GM21390 (cell line): ENCODE measurements at regions not wholly inside any gene's neighbourhood (a gene's known extent, or its start where the extent isn't known, plus 50 kb on each side); places are given as distances from the start of the nearest gene placed in this dataset.
"Not testable (repeated sequence)": the region's sequence is repeated elsewhere in the genome, so short reads cannot be mapped to it uniquely, and the experiment has no call there.

Experiments used
- ATAC-seq: cut with Tn5 transposase; IDR thresholded peaks from one replicate; pipeline ENCODE4 v1.9.1; 2021; ENCODE audit not compliant: unreplicated experiment

DNA sequence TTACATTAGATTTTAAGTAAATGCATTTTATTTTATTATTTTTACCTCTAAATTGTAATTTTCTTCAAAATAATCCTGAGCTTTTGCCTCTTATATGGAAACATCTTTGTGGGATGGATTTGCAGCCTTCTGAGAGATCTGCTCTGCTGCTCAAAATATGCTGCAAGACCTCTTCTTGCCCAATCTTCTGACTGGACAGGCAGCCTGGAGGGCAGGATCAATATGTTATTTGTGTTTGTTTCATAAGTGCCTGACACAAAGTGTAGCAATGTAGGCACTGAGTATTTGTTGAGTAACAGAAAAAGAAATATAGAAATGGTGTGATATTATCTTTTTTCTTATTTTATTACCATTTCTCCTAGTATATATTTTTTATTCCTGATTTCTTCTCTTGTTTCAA lies 1106.9 kb downstream of the TMTC2 start:
- ATAC-seq = no peak

DNA sequence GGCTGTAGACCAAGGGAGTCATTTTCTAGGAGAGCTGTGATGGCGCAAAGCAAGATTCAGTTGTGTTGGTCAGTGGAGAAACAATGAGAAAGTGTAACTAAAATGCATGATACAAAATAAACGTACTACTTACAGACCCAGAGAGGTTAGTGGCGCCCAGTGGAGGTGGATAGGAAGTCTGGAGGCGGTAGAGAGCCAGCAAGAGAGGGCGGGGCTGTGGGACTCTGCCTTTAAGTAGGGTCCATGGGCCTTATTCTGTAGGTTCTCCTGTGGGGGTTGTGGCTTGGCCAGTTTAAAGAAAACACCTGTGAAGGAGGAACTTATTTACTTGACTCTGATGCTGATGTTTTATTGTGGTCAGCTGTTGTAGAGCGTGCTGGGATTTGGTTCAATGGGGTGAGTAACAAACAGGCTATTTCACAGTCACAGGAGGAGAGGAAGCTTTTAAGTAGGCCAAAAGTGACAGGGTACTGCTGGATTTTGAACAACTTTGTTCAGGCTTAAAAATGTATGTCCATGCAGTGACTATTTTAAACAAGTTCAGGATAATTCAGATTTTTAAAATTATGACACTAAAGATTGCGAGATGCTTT lies 1097.7 kb downstream of the TMTC2 start:
- no peak for ATAC-seq

DNA sequence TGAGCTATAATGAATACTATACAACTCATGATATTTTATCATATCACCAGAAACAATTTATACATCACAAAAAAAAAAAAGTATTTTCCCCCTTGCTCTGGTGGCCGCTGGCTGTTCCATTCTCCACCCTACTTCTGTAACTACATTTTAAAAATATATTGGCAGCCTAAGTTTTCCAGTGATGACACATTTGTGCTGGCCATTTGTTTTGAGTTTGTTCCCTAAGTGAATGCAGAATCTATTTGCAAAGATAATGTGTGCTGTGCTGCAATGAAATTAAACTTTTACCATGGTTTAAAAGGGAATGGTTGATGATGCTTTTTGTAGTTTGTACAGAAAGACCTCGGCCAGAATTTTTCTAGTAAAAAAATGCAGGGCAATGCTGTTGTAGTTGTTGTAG lies 1092.8 kb downstream of the TMTC2 start:
- ATAC-seq = no peak

DNA sequence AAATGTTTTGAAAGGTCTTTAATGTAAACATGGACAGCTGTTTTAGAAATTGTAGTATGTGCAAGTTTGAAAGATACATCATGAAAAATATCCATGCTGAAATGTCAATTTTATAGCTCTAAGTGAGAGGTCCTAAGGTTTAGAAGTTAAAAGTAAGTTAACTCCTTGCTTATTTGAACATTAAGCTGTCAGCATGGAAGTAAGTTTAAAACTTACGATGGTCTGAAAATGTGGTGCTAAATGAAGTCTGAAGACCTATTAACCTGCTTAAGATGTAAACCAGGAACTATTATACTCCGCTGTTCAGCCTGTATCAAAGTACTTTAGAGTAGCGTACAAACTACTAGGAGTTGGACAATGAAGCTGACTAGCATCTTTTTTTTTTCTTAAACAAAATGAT lies 1082.4 kb downstream of the TMTC2 start:
- no peak for ATAC-seq

DNA sequence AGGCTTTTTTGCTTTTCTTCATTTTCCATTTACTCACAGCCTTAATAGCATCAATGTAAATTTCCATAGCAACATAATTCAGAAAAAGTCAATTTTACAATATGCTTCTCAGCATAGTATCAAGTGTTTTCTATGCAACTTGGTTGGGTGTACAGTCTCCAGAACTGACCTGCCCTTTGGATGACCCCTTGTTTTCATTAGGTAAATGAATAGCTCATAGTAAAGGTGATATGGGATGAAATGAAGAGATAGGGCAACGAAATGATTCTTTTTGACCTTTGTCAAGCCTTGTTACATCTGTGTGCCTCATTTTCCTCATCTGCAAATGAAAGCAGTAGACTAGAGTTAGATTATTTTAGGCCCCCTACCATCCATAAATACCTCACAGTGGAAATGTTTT lies 1081.0 kb downstream of the TMTC2 start:
- no peak for ATAC-seq

DNA sequence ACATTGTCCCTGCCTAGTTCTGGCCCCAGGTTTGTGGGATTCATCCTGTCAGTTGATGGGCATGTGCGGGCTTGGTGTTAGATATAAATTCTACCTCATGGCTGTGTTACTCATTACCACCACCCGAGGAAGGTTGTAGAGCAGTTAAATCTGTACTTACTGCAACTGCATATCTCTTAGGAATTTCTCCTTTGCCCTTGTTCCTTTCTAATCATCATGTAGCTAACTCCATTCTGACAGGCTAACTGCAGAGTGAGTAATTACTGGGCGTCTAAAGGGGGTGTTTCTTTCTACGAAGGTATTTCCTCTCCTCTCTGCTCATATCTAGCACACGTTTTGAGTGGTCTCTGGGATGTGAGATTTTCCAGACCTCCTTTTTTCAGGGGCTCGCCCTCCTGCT lies 1076.7 kb downstream of the TMTC2 start:
- no peak for ATAC-seq

DNA sequence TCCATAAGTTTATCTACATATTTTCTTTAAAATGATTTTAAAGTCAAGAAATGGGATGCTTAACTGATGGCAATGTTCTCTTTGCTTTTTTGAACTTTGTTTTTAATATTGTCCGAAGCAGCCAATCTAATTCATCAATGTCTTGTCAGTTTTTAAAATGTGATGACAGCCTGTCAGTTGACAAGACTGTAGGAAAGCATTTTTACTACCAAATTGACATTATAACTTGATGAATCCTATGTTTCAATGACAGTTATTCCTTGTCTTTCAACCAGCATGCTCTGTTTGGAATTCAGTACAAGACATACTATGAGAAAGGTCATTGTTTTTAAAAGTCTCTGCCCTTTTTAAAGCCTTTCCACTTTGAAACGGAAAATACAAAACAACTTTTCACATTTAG lies 1073.2 kb downstream of the TMTC2 start:
- ATAC-seq = no peak

DNA sequence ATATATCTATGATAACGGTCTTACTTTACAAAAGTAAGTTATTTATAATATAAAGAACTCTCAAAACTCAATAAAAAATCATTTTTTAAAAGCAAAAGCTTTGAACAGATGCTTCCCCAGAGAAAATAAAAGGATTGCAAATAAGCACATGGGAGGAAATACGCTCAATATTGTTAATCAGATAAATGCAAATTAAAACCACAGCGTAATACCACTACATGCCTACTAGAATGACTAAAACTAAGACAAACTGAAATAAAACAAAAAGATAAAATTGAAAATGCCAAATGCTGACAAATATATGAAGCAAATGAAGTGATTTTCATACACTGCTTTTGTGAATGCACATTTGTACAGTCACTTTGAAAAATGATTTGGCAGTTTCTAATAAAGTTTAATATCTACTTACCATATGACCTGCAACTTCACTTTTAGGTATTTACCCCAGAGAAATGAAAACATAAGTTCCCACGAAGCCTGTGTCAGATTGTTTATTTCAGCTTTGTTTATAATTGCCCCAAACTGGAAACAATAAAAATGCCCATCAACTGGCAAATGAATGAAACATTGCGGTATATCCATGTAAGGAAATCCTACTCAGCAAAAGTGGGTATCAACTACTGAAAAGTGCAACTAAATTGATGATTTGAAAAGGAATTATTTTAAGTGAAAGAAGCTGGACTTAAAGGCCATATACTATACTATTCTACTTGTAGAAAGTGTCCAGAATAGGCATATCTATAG lies 1072.4 kb downstream of the TMTC2 start:
- ATAC-seq = no peak

DNA sequence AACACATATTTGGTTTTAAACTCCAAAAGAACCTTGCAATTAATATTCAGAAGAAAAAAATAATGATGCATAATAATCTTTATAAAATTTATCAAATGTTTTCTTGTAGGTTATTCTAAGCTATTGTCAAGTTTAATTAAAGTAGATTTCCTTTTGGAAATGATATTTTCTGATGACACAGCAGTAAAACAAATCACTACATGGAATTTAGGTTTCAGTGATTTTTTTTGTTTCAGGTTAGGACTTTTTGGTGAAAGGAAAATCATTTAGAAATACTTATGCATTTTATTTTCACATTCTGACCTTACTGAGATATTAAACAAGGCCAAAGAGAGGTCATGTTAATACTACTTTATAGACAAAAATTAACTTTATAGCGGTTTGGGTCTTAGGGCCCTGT lies 1067.2 kb downstream of the TMTC2 start:
- no peak for ATAC-seq

DNA sequence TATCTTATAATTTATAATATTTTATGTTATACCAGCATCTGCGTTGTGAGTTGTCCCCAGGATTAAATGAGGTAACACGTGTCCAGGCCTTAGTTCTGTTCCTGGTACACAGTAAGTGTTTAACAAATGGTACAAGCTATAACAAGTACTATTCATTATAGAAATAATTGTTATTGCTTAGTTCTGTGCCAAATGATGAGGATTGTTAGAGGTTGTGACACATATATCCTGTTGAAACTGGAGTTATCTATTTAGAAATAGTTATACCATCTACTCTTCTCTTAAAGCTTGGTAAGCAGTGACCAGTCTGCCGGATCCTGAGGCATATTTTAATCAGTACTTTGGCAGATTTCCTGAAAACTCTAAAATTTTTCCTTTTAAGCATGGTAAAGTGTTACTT lies 1066.5 kb downstream of the TMTC2 start:
- ATAC-seq = no peak

DNA sequence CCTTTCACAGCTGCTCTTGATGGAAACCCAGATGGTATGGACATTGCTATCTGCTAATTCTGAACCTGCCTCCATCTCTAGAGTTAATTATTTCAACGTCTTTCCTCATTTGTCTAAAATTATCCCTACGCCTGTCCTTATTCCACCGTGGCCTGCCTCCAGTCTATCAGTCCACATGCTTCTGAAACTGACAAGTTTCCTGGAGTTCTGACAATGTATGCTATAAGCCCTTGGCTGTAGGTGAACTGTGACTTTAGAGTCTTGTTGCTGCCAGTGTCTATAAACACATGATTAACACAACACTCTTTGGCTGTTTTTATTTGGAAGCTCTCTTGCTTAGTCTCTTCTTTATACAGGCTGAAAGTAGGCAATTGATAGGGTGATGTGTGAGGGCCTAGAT lies 1052.9 kb downstream of the TMTC2 start:
- ATAC-seq = no peak

DNA sequence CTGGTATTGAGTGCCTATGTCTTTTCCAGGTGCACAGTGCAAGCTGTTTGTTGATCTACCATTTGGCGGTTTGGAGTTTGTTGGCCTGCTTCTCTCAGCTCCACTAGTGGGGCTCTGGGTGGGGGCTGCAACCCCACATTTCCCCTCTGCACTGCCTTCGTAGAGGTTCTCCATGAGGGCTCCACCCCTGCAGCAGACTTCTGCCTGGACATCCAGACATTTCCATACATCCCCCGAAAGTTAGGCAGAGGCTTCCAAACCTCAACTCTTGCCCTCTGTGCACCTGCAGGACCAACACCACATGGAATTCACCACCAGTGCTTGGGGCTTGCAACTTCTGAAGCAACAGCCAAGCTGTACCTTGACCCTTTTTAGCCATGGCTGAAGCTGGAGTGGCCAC lies 1024.1 kb downstream of the TMTC2 start:
- ATAC-seq = no peak

DNA sequence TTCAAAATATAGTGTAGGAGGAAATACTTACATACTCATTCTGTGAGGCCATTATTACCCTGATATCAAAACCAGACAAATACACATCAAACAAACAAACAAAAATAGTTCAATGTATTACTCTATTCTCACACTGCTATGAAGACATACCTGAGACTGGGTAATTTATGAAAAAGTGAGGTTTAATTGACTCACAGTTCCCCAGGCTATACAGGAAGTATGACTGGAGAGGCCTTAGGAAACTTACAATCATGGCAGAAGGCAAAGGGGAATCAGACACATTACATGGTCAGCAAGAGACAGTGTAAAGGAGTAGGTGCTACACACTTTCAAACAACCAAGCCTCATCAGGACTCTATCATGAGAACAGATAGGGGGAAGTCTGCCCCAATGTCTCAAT lies 1023.2 kb downstream of the TMTC2 start:
- ATAC-seq = no peak

DNA sequence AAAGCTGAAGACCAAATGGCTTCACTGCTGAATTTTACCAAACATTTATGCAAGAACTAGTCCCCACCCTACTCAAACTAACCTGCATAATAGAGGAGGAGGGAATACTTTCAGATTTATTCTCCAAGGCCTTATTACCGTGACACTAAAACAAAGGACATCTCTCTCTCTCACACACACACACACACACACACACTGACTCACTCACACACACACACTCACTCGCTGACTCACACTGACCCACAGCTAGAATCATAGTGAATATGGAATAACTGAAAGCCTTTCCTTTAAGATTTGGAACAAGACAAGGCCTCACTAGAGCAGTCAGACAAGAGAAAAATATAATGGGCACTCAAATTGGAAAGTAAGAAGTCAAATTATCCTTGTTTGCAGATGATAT lies 1014.1 kb downstream of the TMTC2 start:
- ATAC-seq = no peak

DNA sequence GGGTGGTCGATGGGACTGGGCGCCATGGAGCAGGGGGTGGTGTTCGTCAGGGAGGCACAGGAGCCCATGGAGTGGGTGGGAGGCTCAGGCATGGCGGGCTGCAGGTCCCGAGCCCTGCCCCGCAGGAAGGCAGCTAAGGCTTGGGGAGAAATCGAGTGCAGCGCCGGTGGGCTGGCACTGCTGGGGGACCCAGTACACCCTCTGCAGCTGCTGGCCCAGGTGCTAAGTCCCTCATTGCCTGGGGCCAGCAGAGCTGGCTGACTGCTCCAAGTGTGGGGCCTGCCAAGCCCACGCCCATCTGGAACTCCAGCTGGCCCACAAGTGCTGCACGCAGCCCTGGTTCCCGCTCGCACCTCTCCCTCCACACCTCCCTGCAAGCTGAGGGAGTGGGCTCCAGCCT lies 1009.6 kb downstream of the TMTC2 start:
- ATAC-seq = not testable (repeated sequence)

DNA sequence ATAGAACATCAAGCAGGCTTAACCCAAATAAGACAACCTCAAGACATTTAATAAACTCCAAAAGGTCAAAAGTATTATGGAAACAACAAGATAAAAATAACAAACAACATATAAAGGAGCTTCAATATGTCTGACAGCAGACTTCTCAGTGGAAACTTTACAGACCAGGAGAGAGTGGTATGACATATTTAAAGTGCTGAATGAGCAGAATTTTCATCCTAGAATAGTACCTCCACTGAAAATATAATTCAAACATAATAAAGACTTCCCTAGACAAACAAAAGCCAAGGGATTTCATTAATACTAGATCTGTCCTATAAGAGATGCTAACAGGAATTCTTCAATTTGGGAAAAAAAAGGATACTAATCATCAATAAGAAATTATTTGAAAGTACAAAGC lies 1005.0 kb downstream of the TMTC2 start:
- ATAC-seq = no peak

DNA sequence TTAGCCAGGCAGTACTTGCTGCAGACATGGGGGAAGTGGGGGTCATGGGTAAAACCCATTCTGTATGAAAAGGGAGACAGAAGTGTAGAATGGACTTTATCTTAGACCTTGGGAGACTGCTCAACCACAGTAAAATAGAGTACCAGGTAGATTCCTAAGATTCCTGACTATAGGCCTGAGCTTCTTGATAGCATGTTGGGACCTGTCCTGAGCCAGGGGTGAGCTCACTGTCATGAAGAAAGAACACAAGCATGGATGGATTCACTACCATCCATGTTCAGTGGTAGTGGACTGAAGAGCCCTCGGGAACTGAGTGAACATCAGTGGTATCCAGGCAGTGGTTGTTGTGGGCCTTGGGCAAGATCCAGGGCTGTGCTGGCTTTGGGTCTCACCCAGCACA lies 1003.8 kb downstream of the TMTC2 start:
- ATAC-seq = no peak

DNA sequence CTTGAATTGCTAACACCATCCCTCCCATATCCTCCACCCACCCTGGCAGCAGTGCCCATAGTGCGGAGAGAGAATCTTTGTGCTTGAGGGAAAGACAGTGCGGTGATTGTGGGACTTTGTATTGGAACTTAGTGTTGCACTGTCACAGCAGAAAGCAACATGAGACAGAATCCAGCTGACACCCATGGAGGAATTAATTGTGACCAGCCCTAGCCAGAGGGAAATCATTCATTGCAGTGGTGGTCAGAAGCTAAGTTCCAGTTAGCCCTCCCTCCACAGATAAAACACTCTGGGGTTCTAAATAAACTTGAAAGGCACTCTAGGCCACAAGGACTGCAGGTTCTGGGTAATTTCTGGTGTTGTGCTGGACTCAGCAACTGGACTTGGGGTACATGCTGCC lies 1002.6 kb downstream of the TMTC2 start:
- ATAC-seq = no peak

DNA sequence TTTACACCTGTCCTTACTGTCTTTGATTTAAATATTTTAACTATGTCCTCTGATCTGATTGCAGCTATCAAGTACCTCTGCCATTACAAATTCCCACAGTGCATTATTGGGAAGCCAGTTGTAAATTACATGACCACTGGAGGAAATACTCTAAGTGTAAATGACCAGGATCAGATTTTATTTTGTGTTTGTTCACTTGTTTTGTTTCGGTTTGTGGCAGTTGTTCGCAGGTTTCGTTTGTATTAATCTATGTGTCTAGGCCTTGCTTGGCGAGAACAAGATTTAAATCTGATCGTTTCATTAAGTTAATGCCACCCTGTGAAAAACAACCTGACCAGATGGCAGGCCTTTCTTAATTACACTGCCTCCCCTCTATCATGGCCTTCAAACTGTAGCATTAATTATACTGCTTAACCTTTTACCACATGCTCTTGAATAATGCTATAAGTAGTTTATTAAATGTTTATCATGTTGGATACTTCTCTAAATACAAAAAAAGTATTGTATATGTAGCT lies 990.1 kb downstream of the TMTC2 start:
- no peak for ATAC-seq

DNA sequence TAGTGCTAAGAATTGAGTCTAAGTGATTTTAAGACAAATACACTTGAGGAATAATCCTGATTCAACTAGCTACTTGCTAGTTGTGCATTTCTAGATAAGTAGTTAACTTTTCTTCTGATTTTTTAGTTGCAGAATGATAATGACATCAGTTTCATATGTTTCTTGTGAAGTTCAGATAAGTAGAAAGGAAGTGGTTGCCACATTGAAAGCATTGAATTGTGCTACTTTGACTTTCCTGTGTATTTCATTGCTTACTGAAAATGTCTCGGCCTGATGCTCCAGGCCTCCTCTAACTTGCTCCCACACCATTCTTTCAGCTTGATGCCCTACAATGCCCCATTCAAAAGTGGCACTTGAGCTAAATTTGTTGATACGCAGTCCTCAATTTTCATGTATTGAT lies 980.0 kb downstream of the TMTC2 start:
- ATAC-seq = no peak

DNA sequence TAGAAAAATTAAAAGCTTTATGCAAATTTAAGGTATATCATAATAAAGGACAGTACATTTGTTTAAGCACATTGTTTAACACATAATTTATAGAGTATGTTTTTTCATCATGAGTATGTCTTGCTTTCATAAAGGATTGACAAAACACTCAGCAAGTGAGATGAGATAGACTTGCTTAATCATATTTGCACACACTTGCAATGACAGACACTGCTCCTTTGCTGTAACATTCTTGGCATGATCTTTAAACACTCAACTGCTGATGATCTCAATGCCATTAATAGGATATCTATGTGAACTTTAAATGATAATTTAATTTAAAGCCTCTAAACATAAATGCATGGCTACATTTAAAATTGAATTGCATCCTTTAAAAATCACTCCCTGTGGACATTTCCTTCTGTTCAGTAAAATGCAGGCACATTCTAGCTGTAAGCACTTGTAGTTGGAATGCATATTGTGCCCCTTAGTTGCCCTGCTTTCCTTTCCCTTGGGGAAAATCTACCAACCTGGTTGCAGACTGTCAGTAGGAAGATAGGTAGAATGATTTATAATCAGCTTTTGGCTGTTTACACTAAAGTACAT lies 979.0 kb downstream of the TMTC2 start:
- no peak for ATAC-seq

DNA sequence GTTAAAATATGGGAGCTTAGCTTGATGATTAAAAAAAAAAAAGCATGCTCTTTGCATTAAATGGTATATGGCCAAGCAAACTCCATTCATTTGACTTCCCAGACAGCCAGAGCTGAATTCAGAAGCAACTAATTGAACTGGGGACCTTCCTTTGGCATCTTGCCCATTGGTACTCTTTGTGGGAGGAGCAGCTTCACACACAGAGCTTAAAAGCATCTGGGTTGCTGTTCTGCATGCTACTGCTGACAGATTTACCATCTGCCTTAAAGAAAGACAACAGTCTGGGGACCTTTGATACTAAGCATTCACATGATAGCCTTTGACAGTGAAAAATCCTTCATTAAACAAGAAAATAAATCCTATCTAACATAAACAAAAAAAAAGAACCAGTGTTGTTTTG lies 977.9 kb downstream of the TMTC2 start:
- no peak for ATAC-seq
